WTC11 (cell line): ENCODE measurements at regions not wholly inside any gene's neighbourhood (a gene's known extent, or its start where the extent isn't known, plus 50 kb on each side); places are given as distances from the start of the nearest gene placed in this dataset.

Experiments used
- CTCF ChIP-seq: fragments of 200-600 bp; IDR thresholded peaks from 2 replicates; pipeline ENCODE4 v1.8.0; 2022; ENCODE audit warnings: antibody characterized with exemption
- SP1 ChIP-seq: sonication (generic); formaldehyde crosslinking; conservative IDR thresholded peaks from 2 replicates; pipeline ENCODE4 v1.8.1; 2022; ENCODE audit warnings: missing genetic modification reagents

- no peak for TF ChIP-seq SP1 (CRISPR knock-in tag)
- no peak for TF ChIP-seq CTCF
Observed at GRCh38 chr1:58921342-58921741, 137.5 kb upstream of the JUN start.
